Upper lobe of right lung (tissue), 1 donor: ENCODE measurements at regions not wholly inside any gene's neighbourhood (a gene's known extent, or its start where the extent isn't known, plus 50 kb on each side); places are given as distances from the start of the nearest gene placed in this dataset.

ENCODE experiments used
- ATAC-seq: fragments of 200-7000 bp; cut with Tn5 transposase; one replicate; pipeline ENCODE4 v1.9.1; 2020; ENCODE audit warnings: mild to moderate bottlenecking, moderate library complexity
- DNase-seq: peaks from one replicate; pipeline ENCODE4 v3.0.0-alpha.2; 2020
- H3K27ac ChIP-seq: fragments of 200-600 bp; one replicate; pipeline ENCODE4 v1.8.0; 2022
- H3K27me3 ChIP-seq: fragments of 200-600 bp; one replicate; pipeline ENCODE4 v1.8.0; 2022; ENCODE audit warnings: mild to moderate bottlenecking
- H3K36me3 ChIP-seq: fragments of 200-600 bp; one replicate; pipeline ENCODE4 v1.8.0; 2022
- H3K4me1 ChIP-seq: fragments of 200-600 bp; one replicate; pipeline ENCODE4 v1.8.0; 2022
- H3K4me3 ChIP-seq: fragments of 200-600 bp; one replicate; pipeline ENCODE4 v1.8.0; 2022; ENCODE audit warnings: mild to moderate bottlenecking
- H3K9me3 ChIP-seq: fragments of 200-600 bp; one replicate; pipeline ENCODE4 v1.8.0; 2022
- CTCF ChIP-seq: fragments of 200-600 bp; IDR thresholded peaks from one replicate; pipeline ENCODE4 v1.8.0; 2022; ENCODE audit warnings: antibody characterized with exemption
- intact Hi-C: fragments of 100-400 bp; cut with DNase I; formaldehyde crosslinking; loops from one replicate; pipeline ENCODE4 v1.11.0; 2022
- donor health status: DM: no; HTN: yes; CAD: no; lungs with severe emphysema.

DNA sequence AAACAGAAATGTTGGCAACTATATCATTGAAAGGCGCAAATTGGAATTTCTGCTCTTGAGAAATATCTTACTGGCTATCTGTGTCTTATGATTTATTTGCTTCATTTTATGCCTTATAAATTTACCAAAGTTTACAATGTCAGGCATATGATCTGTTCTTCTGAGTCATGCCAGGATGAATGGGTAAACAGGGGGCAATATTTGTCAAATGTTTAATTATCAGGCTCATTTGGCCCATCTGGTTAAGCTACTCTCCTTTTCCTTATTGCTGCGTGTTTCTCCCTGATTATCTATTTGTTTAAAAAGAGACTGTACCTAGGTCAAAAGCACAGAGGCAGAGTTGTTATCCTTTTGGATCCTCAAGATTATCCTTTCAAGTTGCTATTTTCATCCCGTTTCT lies 903.8 kb upstream of the PCDH10 start:
- Histone ChIP-seq H3K9me3 (no peaks in the 10 kb centered on the region), H3K36me3 (no peaks in the 10 kb centered on the region), H3K4me3 (no peak overlapping the region), H3K27me3 (no peaks in the 10 kb centered on the region), H3K4me1 (no peaks in the 10 kb centered on the region), H3K27ac (no peak overlapping the region)
- no peak for DNase-seq
- intact Hi-C loops: no loop called here
- TF ChIP-seq CTCF: no peak
- no peak for ATAC-seq

GRCh38 chr4:132264176-132264575 lies 884.9 kb upstream of the PCDH10 start:
- DNase-seq (no peak), ATAC-seq (no peak)
- H3K9me3 ChIP-seq: no peaks in the 10 kb centered on the region
- TF ChIP-seq CTCF: no peak
- H3K27me3 ChIP-seq: no peaks in the 10 kb centered on the region
- no peak overlapping the region for H3K27ac ChIP-seq
- intact Hi-C loops: no loop called here
- H3K4me3 ChIP-seq: no peak overlapping the region
- H3K36me3 ChIP-seq: no peaks in the 10 kb centered on the region
- H3K4me1 ChIP-seq: no peaks in the 10 kb centered on the region

- Histone ChIP-seq H3K27ac (no peak overlapping the region), H3K4me1 (no peaks in the 10 kb centered on the region), H3K4me3 (no peak overlapping the region), H3K36me3 (no peaks in the 10 kb centered on the region), H3K9me3 (no peaks in the 10 kb centered on the region), H3K27me3 (no peaks in the 10 kb centered on the region)
- intact Hi-C loops: no loop called here
- no peak for DNase-seq
- ATAC-seq: no peak
- TF ChIP-seq CTCF: no peak
These were observed 882.7 kb upstream of the PCDH10 start for GRCh38 chr4:132266374-132266773.

- H3K27me3 ChIP-seq: no peaks in the 10 kb centered on the region
- no peaks in the 10 kb centered on the region for H3K9me3 ChIP-seq
- no peak for TF ChIP-seq CTCF
- no peaks in the 10 kb centered on the region for H3K4me1 ChIP-seq
- no peak overlapping the region for H3K27ac ChIP-seq
- no peaks in the 10 kb centered on the region for H3K36me3 ChIP-seq
- no peak for DNase-seq
- no peak overlapping the region for H3K4me3 ChIP-seq
- intact Hi-C loops: no loop called here
- ATAC-seq: no peak
These were observed 881.8 kb upstream of the PCDH10 start for GRCh38 chr4:132267321-132267720.

DNA sequence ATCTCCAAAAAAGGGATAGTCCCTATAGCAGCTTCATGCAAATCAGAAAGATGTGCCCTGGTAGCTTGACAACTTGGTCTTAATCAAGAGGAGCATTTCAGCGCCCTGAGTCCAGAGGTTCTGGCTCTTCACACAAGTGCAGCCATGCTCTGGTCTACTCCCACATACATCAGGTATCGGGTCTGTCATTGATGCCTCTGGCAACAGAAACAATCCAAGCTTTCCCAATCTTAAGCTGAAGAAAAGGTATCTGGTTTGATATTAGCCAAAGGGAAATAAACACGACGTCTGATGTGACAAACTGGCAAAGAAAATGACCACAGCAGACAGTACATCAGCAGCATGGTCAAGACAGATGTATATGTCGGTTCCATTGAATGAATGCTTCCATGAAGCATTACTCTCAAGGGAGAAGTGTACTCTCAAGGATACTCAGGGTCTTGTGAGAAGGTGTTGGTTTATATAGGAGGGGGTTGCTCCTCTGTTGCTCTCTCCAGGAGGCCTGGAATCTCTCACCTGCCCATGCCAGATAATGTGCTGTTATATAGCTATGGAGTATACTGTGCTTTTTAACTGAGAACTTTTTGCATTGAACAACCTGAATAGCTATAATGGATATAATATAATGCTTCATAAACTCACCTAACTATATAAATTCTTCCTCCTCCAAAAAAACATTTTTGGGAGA lies 879.6 kb upstream of the PCDH10 start:
- Histone ChIP-seq H3K9me3 (no peaks in the 10 kb centered on the region), H3K27ac (no peak overlapping the region), H3K4me3 (no peak overlapping the region), H3K4me1 (no peaks in the 10 kb centered on the region), H3K36me3 (no peaks in the 10 kb centered on the region), H3K27me3 (no peaks in the 10 kb centered on the region)
- DNase-seq (no peak), ATAC-seq (no peak)
- intact Hi-C loops: no loop called here
- no peak for TF ChIP-seq CTCF
